Lower leg skin (tissue), 4 donors: ENCODE measurements at regions not wholly inside any gene's neighbourhood (a gene's known extent, or its start where the extent isn't known, plus 50 kb on each side); places are given as distances from the start of the nearest gene placed in this dataset.

Experiments used
- DNase-seq, 2 donors: peaks; one replicate each; pipeline ENCODE4 v3.0.0-alpha.2; 2019; ENCODE audit warnings: low spot score in 2 of 2
- H3K4me3 ChIP-seq: fragments of 200-600 bp; sonication (generic); 2 replicates; pipeline ENCODE4 v1.5.1; 2017; ENCODE audit warnings: mild to moderate bottlenecking, low read depth; ENCODE audit not compliant: poor library complexity, severe bottlenecking
- POLR2A ChIP-seq, 2 donors: fragments of 450-650 bp; IDR thresholded peaks; one replicate each; pipeline ENCODE4 v1.6.1; 2016 to 2017; ENCODE audit warnings: antibody characterized with exemption in 2 of 2, mild to moderate bottlenecking in 1 of 2, moderate library complexity in 1 of 2
- WGBS, 2 donors: methylation state at CpG; one replicate each; pipeline ENCODE4 v1.1.5; 2018; 5-methylcytosine and 5-hydroxymethylcytosine counted together
- intact Hi-C: fragments of 100-400 bp; cut with DNase I; formaldehyde crosslinking; loops from one replicate; pipeline ENCODE4 v1.15.0; 2023; ENCODE audit warnings: low total_unique reads
- TF ChIP-seq, protein P1 (sequence below), 3 donors: fragments of 450-650 bp; IDR thresholded peaks; one replicate each; pipeline ENCODE4 v1.5.1; 2016; ENCODE audit warnings: antibody characterized with exemption in 3 of 3, mild to moderate bottlenecking in 3 of 3, moderate library complexity in 2 of 3

DNA sequence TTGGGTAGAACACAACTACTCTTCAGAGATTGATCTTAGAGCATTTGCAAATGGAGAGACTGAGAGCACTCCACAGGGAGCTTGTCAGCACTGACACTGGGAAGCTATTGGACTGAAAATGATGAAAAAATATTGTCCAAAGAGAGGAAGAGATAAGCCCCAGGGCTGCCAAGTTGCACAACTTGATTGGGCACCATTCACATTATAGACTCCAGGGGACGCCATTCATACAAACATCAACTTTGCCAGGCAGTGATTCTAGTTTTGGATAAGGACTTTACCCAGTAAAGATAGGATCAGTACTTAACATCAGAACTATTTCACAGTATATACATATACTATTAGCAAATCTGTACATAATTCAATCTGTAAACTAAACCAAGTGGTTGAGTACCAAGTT is 79.6 kb upstream of the MYCN start:
- TF ChIP-seq POLR2A (IDR thresholded peaks at IDR 0.05) = no peak
- TF ChIP-seq, protein P1, sequence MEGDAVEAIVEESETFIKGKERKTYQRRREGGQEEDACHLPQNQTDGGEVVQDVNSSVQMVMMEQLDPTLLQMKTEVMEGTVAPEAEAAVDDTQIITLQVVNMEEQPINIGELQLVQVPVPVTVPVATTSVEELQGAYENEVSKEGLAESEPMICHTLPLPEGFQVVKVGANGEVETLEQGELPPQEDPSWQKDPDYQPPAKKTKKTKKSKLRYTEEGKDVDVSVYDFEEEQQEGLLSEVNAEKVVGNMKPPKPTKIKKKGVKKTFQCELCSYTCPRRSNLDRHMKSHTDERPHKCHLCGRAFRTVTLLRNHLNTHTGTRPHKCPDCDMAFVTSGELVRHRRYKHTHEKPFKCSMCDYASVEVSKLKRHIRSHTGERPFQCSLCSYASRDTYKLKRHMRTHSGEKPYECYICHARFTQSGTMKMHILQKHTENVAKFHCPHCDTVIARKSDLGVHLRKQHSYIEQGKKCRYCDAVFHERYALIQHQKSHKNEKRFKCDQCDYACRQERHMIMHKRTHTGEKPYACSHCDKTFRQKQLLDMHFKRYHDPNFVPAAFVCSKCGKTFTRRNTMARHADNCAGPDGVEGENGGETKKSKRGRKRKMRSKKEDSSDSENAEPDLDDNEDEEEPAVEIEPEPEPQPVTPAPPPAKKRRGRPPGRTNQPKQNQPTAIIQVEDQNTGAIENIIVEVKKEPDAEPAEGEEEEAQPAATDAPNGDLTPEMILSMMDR (IDR thresholded peaks at IDR 0.05) = no peak
- no peak for DNase-seq
- WGBS, 2 donors = 50 to 65% methylated on average over 1 of the region's 1 CpG
- H3K4me3 ChIP-seq = no peak overlapping the region
- intact Hi-C loops = no loop called here

DNA sequence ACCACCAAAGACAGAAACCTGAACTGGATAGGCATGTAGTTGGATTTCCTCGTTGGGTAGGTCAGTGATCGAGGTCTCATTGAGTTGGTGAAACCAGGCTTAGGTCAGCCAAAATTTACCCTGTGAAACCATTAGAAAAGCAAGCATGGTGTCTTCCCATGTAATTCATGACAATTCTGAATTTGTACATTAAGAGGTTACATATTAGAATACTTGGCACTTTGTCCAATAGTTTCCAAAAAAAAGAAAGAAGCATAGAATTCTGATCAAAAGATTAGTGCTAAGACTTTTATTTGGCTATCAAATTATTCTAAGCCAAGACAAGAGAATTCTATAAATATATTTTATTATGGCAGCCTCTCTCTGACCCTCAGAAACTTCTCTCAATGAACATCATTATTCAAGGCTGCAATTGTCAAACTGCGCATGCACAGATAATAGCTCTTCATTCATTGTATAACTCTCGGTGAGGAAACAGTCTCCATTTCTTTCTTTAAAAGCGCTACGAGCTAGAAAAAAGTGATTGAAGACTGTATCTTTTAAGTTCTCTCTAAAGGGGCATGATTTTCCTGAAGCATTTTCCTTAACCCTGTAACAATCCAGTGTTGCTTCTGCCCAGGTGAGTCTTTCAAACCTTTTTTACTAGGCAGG is 79.1 kb upstream of the MYCN start:
- intact Hi-C loops = no loop called here
- TF ChIP-seq, protein P1 (IDR thresholded peaks at IDR 0.05) = no peak
- TF ChIP-seq POLR2A (IDR thresholded peaks at IDR 0.05) = no peak

DNA sequence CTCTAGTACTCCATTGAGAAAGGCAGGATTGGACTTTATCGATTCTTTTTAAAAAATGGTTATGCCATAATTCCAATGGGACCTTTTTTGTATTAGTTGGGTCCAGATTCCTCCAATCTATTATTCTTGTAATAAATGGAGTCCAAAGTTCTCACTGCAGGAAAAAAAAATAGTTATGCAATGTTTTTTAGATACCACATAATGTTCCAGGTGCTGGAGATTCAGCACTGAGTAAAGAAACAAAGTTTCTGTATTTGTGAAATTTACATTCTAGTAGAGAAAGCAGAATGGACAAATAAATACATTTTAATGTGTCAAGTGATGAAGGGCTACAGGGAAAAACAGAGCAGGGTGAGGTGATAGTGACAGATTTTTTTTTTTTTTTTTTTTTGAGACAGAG is 78.5 kb upstream of the MYCN start:
- intact Hi-C loops = no loop called here
- TF ChIP-seq, protein P1 (IDR thresholded peaks at IDR 0.05) = no peak
- TF ChIP-seq POLR2A (IDR thresholded peaks at IDR 0.05) = no peak
- no peak for DNase-seq
- WGBS, 2 donors = 98 to 100% methylated on average over 1 of the region's 1 CpG
- H3K4me3 ChIP-seq = no peak overlapping the region

More for the DNA sequence above, 79.1 kb upstream of the MYCN start:
- 89% methylated on average over 6 of the region's 6 CpGs for WGBS, 2 donors
- no peak overlapping the region for H3K4me3 ChIP-seq
- no peak for DNase-seq

GRCh38 chr2:15863089-15863488 is 77.3 kb upstream of the MYCN start:
- DNase-seq = no peak
- intact Hi-C loops = no loop called here
- WGBS, 2 donors = 72 to 79% methylated on average over 2 of the region's 2 CpGs
- TF ChIP-seq, protein P1 (IDR thresholded peaks at IDR 0.05) = no peak
- no peak for TF ChIP-seq POLR2A (IDR thresholded peaks at IDR 0.05)
- H3K4me3 ChIP-seq = no peak overlapping the region

DNA sequence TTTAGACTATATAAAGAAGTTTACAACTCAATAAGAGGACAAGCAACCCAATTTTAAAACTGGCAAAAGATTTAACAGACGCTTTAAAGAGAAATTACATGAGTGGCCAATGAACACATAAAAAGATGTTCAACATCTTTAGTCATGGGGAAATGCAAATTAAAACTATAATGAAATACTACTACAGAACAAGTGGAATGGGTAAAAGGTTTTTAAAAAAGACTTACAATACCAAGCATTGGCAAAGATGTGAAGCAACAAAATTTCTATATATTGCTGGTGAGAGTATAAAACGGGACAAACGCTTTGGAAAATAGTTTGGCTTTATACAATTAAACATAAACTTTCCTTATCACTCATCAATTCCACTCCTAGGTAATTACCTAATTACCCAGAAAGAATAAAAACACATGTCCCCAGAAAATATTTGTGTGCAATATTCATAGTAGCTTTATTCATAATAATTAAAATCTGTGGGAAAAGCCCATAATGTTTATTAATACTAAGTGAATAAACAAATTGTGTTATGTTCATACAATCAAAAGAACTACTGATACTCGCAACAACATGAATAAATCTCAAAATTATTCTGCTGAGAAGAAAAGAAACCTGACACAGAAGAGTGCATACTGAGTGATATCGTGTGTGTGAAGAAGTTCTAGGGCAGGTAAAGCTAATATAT is 76.7 kb upstream of the MYCN start:
- TF ChIP-seq POLR2A (IDR thresholded peaks at IDR 0.05) = no peak
- TF ChIP-seq, protein P1 (IDR thresholded peaks at IDR 0.05) = no peak
- 87% methylated on average over 5 of the region's 5 CpGs for WGBS, 2 donors
- H3K4me3 ChIP-seq = no peak overlapping the region
- no peak for DNase-seq
- intact Hi-C loops = no loop called here
